ENCODE measurements at regions not wholly inside any gene's neighbourhood (a gene's known extent, or its start where the extent isn't known, plus 50 kb on each side); places are given as distances from the start of the nearest gene placed in this dataset.
"Not testable (repeated sequence)": the region's sequence is repeated elsewhere in the genome, so short reads cannot be mapped to it uniquely, and the experiment has no call there.

DNA sequence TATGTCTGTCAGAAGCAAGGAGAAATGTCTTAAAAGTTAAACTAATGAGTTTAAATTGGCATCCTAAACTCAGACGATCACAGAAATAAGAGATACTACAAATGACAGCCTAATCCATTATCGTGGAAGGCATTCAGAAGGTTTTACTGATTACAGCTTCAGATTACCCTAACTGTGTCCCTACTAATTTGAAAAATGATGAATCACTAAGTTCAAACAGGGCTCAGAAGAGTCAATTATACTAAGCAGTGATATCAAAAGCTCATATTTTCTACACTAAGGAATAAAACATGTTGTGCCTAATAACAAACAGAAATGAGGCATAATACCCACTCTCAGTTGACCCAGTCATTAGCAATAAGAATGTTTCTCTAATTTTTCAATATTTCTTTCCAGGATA, 152.0 kb upstream of the NRBF2 start:
- Histone ChIP-seq H3K9me3 (no peaks in the 10 kb centered on the region), H3K27me3 (no peaks in the 10 kb centered on the region), H3K27ac (no peak overlapping the region), H3K4me1 (no peaks in the 10 kb centered on the region), H3K36me3 (no peaks in the 10 kb centered on the region), H3K4me3 (no peak overlapping the region)
- intact Hi-C loops (cut with DNase I), result no loop called here
- ATAC-seq, result no peak
- TF ChIP-seq, protein P1, sequence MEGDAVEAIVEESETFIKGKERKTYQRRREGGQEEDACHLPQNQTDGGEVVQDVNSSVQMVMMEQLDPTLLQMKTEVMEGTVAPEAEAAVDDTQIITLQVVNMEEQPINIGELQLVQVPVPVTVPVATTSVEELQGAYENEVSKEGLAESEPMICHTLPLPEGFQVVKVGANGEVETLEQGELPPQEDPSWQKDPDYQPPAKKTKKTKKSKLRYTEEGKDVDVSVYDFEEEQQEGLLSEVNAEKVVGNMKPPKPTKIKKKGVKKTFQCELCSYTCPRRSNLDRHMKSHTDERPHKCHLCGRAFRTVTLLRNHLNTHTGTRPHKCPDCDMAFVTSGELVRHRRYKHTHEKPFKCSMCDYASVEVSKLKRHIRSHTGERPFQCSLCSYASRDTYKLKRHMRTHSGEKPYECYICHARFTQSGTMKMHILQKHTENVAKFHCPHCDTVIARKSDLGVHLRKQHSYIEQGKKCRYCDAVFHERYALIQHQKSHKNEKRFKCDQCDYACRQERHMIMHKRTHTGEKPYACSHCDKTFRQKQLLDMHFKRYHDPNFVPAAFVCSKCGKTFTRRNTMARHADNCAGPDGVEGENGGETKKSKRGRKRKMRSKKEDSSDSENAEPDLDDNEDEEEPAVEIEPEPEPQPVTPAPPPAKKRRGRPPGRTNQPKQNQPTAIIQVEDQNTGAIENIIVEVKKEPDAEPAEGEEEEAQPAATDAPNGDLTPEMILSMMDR (IDR thresholded peaks at IDR 0.05), result no peak
- no peak for DNase-seq

DNA sequence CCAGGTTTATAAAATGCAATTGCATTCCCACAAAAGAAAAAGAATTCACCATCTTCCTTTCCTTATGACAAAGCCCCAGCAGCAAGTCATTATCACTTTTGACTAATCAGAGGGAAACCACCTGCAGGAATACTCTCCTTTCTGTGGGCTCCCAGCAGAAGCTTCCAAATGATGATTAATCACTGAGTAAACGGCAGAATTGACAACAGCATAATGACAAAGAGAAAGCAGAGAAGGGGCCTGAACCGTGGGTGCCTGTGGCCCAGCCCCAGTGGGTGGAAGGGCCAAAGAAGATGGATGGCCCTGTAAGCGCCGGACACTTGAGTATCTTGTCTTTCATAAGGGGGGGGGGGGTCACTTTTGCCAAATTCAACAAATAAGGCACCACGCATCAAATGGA, 152.4 kb upstream of the NRBF2 start:
- Histone ChIP-seq H3K36me3 (no peaks in the 10 kb centered on the region), H3K27me3 (no peaks in the 10 kb centered on the region), H3K4me3 (no peak overlapping the region), H3K9me3 (no peaks in the 10 kb centered on the region), H3K4me1 (no peaks in the 10 kb centered on the region), H3K27ac (no peak overlapping the region)
- TF ChIP-seq, protein P1 (IDR thresholded peaks at IDR 0.05), result no peak
- DNase-seq (no peak), ATAC-seq (no peak)
- intact Hi-C loops (cut with DNase I), result no loop called here

DNA sequence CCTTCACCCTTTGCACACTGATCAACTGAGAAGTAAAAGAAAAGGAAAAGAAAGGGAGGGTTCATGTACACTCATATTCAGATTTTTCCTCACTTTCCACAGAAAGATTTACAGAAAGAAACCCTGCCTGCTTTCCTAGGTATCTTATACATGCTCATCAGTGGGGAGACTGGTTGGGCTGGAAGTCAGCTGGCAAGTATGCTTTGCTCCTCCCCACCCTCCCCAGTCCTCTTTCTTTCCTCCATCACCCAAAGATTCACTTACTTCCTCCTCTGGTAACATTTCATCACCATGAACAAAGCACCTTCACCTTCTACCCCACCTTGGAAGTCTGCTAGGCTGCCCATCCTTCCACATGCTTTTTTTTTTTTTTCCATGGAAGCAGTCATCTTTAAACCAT, 153.2 kb upstream of the NRBF2 start:
- no peak for ATAC-seq
- H3K4me3 ChIP-seq, result no peak overlapping the region
- TF ChIP-seq, protein P1 (IDR thresholded peaks at IDR 0.05), result no peak
- H3K27ac ChIP-seq, result no peak overlapping the region
- no peaks in the 10 kb centered on the region for H3K36me3 ChIP-seq
- H3K27me3 ChIP-seq, result no peaks in the 10 kb centered on the region
- no peaks in the 10 kb centered on the region for H3K4me1 ChIP-seq
- intact Hi-C loops (cut with DNase I), result no loop called here
- H3K9me3 ChIP-seq, result peaks cover 0 to 5% of the 10 kb centered on the region in 2 donors
- no peak for DNase-seq

- ATAC-seq (no peak), DNase-seq (no peak)
- Histone ChIP-seq H3K4me1 (no peaks in the 10 kb centered on the region), H3K27ac (no peak overlapping the region), H3K4me3 (no peak overlapping the region), H3K36me3 (no peaks in the 10 kb centered on the region), H3K27me3 (no peaks in the 10 kb centered on the region), H3K9me3 (peaks cover 0 to 10% of the 10 kb centered on the region in 2 donors)
- intact Hi-C loops (cut with DNase I), result no loop called here
- TF ChIP-seq, protein P1 (IDR thresholded peaks at IDR 0.05), result no peak
These were observed 154.6 kb upstream of the NRBF2 start for GRCh38 chr10:62978482-62978881.

DNA sequence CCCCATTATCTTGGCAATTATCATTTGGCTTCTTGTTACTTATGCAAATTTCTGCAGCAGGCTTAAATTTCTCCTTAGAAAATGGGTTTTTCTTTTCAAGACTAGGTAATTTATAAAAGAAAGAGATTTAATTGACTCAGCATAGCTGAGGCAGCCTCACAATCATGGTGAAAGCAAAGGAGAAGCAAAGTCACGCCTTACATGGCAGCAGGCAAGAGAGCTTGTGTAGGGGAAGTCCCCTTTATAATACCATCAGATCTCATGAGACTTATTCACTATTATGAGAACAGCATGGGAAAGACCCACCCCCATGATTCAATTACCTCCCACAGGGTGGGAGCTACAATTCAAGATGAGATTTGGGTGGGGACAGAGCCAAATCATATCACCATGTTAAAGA, 158.3 kb upstream of the NRBF2 start:
- H3K4me1 ChIP-seq; DNase-seq; H3K9me3 ChIP-seq; H3K36me3 ChIP-seq; H3K27ac ChIP-seq; H3K27me3 ChIP-seq; H3K4me3 ChIP-seq; ATAC-seq; intact Hi-C loops (cut with DNase I): not testable (repeated sequence)

DNA sequence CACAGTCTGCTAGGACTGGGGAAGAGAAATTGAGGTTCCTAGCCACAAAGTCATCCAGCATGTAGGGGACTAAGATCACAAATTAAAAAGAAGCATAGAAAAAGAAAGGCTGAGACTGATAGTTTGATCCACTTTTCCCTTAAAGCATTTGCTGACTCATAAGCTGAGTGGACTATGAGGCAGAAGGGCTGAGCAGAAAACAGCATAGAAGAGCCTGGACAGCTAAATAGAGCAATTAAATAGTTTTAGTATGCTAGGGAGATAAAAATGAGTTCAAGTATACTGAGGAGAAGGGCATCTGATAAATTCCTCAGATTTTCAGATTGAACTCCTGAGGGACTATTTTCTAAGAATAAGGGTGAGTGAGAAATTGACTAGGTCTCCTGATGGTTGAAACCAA, 155.9 kb upstream of the EGR2 start:
- intact Hi-C loops (cut with DNase I), result no loop called here
- no peak overlapping the region for H3K4me3 ChIP-seq
- H3K4me1 ChIP-seq, result no peaks in the 10 kb centered on the region
- ATAC-seq, result no peak
- peaks cover 0 to 10% of the 10 kb centered on the region in 2 donors for H3K9me3 ChIP-seq
- TF ChIP-seq, protein P1 (IDR thresholded peaks at IDR 0.05), result no peak
- no peak overlapping the region for H3K27ac ChIP-seq
- H3K36me3 ChIP-seq, result no peaks in the 10 kb centered on the region
- DNase-seq, result no peak
- no peaks in the 10 kb centered on the region for H3K27me3 ChIP-seq
